Transverse colon (tissue), 4 donors: ENCODE measurements at regions not wholly inside any gene's neighbourhood (a gene's known extent, or its start where the extent isn't known, plus 50 kb on each side); places are given as distances from the start of the nearest gene placed in this dataset.

Source experiments
- DNase-seq: peaks from one replicate; pipeline ENCODE4 v3.0.0-alpha.2; 2019
- H3K27ac ChIP-seq, 4 donors: fragments of 200-600 bp; sonication (generic); 2 replicates each; pipeline ENCODE4 v1.5.1; 2016 to 2018; ENCODE audit warnings: inconsistent platforms in 4 of 4
- H3K27me3 ChIP-seq: fragments of 200-600 bp; sonication (generic); 2 replicates; pipeline ENCODE4 v1.5.1; 2017; ENCODE audit warnings: inconsistent platforms
- H3K36me3 ChIP-seq, 4 donors: fragments of 200-600 bp; sonication (generic); 2 replicates each; pipeline ENCODE4 v1.5.1; 2017 to 2019; ENCODE audit warnings: inconsistent platforms in 4 of 4
- H3K4me1 ChIP-seq, 4 donors: fragments of 200-600 bp; sonication (generic); 2 replicates each; pipeline ENCODE4 v1.5.1; 2017 to 2020; ENCODE audit warnings: inconsistent platforms in 4 of 4
- H3K4me3 ChIP-seq, 4 donors: fragments of 200-600 bp; sonication (generic); 1 replicate in 1 of 4; 2 replicates in 3 of 4; pipeline versions ENCODE4 v1.5.1 to v1.6.1; 2017 to 2019; ENCODE audit warnings: inconsistent platforms in 4 of 4
- H3K9me3 ChIP-seq, 2 donors: fragments of 200-600 bp; sonication (generic); 2 replicates each; pipeline ENCODE4 v1.5.1; 2017 to 2019; ENCODE audit warnings: inconsistent platforms in 2 of 2
- CTCF ChIP-seq, 5 experiments: fragments of 200-600 bp in 3 of 5; fragments of 450-650 bp in 2 of 5; sonication (generic) in 3 of 5; IDR thresholded peaks; 1 replicate in 2 of 5; 2 replicates in 3 of 5; pipeline ENCODE4 v1.5.1; 2016 to 2017; ENCODE audit warnings: antibody characterized with exemption in 5 of 5, inconsistent platforms in 3 of 5, mild to moderate bottlenecking in 2 of 5, moderate library complexity in 1 of 5
- EP300 ChIP-seq: sonication (generic); formaldehyde crosslinking; IDR thresholded peaks from one replicate; pipeline ENCODE4 v1.6.1; 2017; ENCODE audit warnings: antibody characterized with exemption, low read depth
- POLR2A ChIP-seq: fragments of 450-650 bp; IDR thresholded peaks from one replicate; pipeline ENCODE4 v1.6.1; 2016; ENCODE audit warnings: antibody characterized with exemption, mild to moderate bottlenecking, moderate library complexity
- POLR2AphosphoS5 ChIP-seq, 3 donors: sonication (generic); formaldehyde crosslinking; IDR thresholded peaks; one replicate each; pipeline ENCODE4 v1.6.1; 2016; ENCODE audit warnings: antibody characterized with exemption in 3 of 3
- WGBS, 2 donors: methylation state at CpG; one replicate each; pipeline ENCODE4 v1.1.5; 2018; ENCODE audit warnings: low coverage in 1 of 2; 5-methylcytosine and 5-hydroxymethylcytosine counted together
- in situ Hi-C, 4 donors: fragments of 200-750 bp; cut with MboI; loops; one replicate each; pipeline versions ENCODE4 v1.15.0 to v1.15.1; 2017; ENCODE audit warnings: low sequenced_read_pairs in 3 of 4, low pct_ligation_motif_present in 1 of 4, low pct_unique_long_range_greater_than_20kb in 1 of 4
- intact Hi-C: fragments of 100-400 bp; cut with DNase I; formaldehyde crosslinking; loops from one replicate; pipeline ENCODE4 v1.15.1; 2023; ENCODE audit warnings: low total_unique reads

DNA sequence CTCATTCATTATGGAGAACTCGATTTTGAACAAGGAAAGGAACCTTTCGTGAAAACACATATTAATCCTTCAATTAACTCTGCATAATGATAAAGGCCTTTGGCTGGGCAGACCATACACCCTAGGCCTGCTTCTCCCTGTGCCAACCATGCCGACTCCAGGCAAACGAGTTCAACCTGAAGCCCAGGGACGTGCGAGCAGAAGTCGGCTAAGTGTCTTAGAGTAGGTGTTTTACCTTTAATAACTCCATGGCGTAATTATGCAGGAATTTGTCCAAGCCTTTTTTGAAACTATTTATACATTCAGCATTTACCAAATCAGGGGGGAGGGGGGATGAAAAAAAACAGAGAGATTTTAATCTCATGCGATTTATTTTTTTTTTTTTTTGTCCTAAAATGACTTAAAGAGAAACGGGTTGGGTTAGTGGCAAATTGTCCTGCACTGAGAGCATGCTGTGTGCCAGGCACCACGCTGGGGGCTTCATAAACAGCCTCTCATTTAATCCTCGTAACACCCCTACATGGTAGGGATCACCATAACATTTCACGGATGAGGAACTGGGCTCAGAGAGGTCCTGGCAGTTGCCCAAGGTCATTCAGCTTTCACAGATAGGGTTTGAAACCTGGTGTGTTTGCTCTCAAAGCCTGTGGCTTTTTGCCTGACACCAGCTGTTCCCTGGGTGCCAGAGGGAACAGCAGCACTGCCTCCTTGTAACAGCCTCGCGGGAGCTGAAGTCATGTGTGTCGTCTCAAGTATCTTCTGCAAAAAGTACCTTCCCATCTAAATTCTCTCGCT, 423.9 kb downstream of the MN1 start:
- 42 to 44% methylated on average over 13 to 17 of the region's 17 CpGs for WGBS, 2 donors
- DNase-seq, result peak; percentile 17
- Histone ChIP-seq H3K4me3 (no peak overlapping the region), H3K4me1 (peaks cover 0 to 7% (median 2%) of the 10 kb centered on the region in 4 donors), H3K9me3 (no peaks in the 10 kb centered on the region), H3K27ac (no peak overlapping the region), H3K36me3 (no peaks in the 10 kb centered on the region), H3K27me3 (peaks cover 3% of the 10 kb centered on the region)
- intact Hi-C loops (no loop called here), in situ Hi-C loops (no loop called here)
- TF ChIP-seq CTCF (IDR thresholded peaks at IDR 0.05), result no peak
- no peak for TF ChIP-seq EP300
- TF ChIP-seq POLR2AphosphoS5 (IDR thresholded peaks at IDR 0.05), result no peak
- no peak for TF ChIP-seq POLR2A

DNA sequence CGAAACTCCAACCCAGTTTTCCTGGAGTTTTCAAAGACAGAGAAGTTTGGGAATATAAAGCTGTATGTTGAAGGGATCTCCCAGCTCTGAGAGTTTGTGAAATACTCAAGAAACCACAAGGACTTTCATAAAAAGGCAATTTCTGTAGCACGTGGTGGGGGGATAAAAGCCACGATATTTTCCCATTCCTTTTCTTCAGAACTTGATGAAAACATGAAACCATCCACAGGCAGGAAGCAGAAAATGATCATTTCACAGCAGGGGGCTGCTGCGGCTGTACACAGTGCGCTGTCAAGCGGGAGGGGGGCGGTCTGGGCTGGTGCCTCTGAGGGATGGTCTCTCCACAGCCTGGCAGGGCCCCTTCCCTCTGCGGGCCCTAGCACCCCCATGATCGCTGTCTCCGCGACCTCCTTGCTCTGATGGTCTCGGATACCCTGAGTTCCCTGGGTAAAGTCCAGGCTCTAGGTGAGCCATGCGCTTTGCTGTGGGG, 423.2 kb downstream of the MN1 start:
- DNase-seq, result no peak
- no peaks in the 10 kb centered on the region for H3K36me3 ChIP-seq
- no peak overlapping the region for H3K27ac ChIP-seq
- H3K9me3 ChIP-seq, result no peaks in the 10 kb centered on the region
- peaks cover 3% of the 10 kb centered on the region for H3K27me3 ChIP-seq
- peaks cover 0 to 7% (median 2%) of the 10 kb centered on the region in 4 donors for H3K4me1 ChIP-seq
- TF ChIP-seq POLR2A (no peak), EP300 (no peak), CTCF (IDR thresholded peaks at IDR 0.05) (no peak), POLR2AphosphoS5 (IDR thresholded peaks at IDR 0.05) (no peak)
- H3K4me3 ChIP-seq, result no peak overlapping the region
- 13 to 60% methylated on average over 2 to 8 of the region's 13 CpGs for WGBS, 2 donors
- intact Hi-C loops (no loop called here), in situ Hi-C loops (no loop called here)

GRCh38 chr22:27378995-27379394, 422.6 kb downstream of the MN1 start:
- Histone ChIP-seq H3K4me1 (peaks cover 0 to 7% (median 2%) of the 10 kb centered on the region in 4 donors), H3K36me3 (no peaks in the 10 kb centered on the region), H3K27ac (no peak overlapping the region), H3K9me3 (no peaks in the 10 kb centered on the region), H3K27me3 (peaks cover 6% of the 10 kb centered on the region), H3K4me3 (no peak overlapping the region)
- 40 to 64% methylated on average over 2 to 4 of the region's 4 CpGs for WGBS, 2 donors
- intact Hi-C loops (no loop called here), in situ Hi-C loops (no loop called here)
- TF ChIP-seq POLR2AphosphoS5 (IDR thresholded peaks at IDR 0.05), result no peak
- TF ChIP-seq POLR2A, result no peak
- TF ChIP-seq EP300, result no peak
- TF ChIP-seq CTCF (IDR thresholded peaks at IDR 0.05), result no peak
- no peak for DNase-seq

DNA sequence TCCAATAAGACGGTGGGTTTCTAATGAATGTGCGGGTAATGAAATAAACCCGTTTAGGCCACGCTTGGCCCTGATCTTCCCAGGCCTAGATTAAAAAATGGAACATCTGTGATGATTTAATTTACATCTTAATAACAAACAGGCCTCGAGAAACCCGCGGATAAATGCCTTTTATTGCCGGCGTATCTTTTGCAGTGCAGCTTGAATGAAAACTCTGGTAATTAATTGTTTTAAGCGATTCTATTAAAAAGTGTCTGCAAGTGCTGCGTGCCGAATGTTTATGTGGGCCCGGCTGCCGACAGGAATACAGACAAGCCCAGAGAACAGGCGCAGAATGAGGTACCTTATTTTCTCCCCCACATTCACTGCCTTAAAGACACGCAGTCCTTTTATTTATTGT, 420.7 kb downstream of the MN1 start:
- peaks cover 10% of the 10 kb centered on the region for H3K27me3 ChIP-seq
- no peak for DNase-seq
- no peak overlapping the region for H3K27ac ChIP-seq
- H3K4me3 ChIP-seq, result no peak overlapping the region
- in situ Hi-C loops, result no loop called here
- H3K9me3 ChIP-seq, result no peaks in the 10 kb centered on the region
- peaks cover 0 to 7% (median 2%) of the 10 kb centered on the region in 4 donors for H3K4me1 ChIP-seq
- no peaks in the 10 kb centered on the region for H3K36me3 ChIP-seq
- intact Hi-C loops, result no loop called here
- TF ChIP-seq POLR2A (no peak), CTCF (IDR thresholded peaks at IDR 0.05) (no peak), POLR2AphosphoS5 (IDR thresholded peaks at IDR 0.05) (no peak), EP300 (no peak)
- WGBS, 2 donors, result 86 to 89% methylated on average over 16 of the region's 16 CpGs
